H54 (cell line): ENCODE measurements at regions not wholly inside any gene's neighbourhood (a gene's known extent, or its start where the extent isn't known, plus 50 kb on each side); places are given as distances from the start of the nearest gene placed in this dataset.

Experiments used
- DNase-seq: peaks from one replicate; pipeline ENCODE4 v3.0.0; 2011; ENCODE audit warnings: low spot score, mixed read lengths; ENCODE audit not compliant: insufficient read length
- FAIRE-seq: peaks from 3 replicates; lab custom pipeline; 2011; peaks lifted over from hg19 to GRCh38; lab: Jason Lieb, UNC
- POLR2A ChIP-seq: IDR thresholded peaks from 2 replicates; pipeline ENCODE4 v1.6.1; 2011; ENCODE audit warnings: low read depth, mild to moderate bottlenecking, low read length

DNA sequence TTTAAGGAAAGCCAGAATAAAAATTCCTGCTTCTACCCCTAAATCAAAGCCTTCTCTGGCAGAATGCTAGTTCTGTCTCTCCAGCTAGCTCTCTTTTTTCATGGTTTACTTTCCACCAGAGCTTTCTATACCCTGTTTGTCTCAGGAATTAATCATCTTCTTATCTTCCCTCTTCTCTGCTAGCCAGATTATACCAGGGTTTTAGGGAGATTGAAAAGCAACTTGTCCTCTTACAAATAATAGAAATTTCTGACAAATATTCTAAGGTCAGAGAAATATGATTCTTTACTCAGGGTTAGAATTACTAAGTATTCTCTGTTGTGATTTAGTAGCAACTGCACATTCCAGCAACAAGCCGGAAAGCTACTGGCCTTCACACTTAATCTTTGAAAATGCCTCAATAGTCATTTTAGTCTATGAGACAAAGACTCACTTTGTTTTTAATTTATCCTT, 166.4 kb downstream of the TANC2 start:
- DNase-seq (no peak), FAIRE-seq (no peak)
- no peak for TF ChIP-seq POLR2A

DNA sequence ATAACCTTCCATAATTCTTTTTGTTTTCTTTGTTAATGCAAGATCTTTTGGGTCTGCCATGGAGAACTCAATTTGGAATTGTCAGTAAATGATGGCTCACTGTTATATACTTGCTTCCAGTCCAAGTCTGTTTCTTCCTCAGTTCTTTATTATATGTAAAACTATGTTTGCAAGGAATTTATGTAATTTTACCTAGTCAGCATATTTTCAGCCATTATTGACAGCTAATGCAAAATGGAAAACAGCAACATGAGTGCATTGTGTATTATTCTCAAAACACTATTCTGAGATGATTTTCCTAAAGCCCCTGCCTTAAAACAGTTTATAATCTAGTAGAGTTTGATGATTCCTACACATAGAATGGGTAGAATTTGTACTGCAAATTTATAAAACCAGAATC, 167.5 kb downstream of the TANC2 start:
- DNase-seq (no peak), FAIRE-seq (peak; percentile 52)
- TF ChIP-seq POLR2A = no peak

DNA sequence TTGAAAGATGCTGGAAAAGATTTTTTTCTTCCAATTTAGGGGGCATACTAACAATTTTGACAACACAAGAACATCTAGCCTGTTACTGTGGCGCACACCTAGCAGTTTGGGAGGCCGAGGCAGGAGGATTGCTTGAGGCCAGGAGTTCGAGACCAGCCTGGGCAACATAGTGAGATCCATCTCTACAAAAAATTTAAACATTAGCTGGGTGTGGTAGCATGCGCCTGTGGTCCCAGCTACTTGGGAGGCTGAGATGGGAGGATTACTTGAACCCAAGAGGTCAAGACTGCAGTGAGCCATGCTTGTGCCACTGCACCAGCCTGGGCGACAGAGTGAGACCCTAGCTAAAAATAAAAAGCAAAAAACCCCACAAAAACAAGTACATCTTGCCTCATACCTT, 168.8 kb downstream of the TANC2 start:
- no peak for DNase-seq
- FAIRE-seq = no peak
- no peak for TF ChIP-seq POLR2A

DNA sequence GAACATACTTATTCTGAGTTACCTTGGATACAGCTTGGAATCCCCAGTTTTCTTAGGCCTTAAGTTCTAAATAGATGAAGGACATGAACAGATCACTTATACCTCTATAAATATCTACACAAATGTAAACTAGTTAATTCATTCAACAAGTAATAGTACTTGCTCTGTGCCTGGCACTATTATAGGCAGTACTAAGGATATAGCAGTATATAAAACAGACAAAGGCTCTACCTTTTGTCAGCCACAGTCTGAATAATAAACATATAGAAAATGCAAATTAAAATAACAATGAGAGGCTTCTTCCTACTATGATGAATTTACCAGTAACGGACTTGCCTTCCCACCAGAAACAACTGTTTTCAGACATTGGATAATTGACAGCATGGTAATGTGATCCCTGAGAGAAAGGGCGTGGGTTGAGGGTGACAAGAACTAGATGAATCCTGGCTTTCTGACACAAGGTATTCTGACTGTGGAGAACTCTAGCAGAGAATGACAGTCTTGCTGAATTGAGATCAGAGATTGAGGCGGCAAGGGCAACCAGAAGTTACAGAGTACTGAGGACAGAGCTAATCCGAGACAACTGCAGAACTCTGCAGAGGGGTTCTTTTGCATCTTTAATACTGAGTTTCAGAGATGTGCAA, 170.5 kb downstream of the TANC2 start:
- DNase-seq = no peak
- TF ChIP-seq POLR2A = no peak
- peak; percentile 45 for FAIRE-seq

DNA sequence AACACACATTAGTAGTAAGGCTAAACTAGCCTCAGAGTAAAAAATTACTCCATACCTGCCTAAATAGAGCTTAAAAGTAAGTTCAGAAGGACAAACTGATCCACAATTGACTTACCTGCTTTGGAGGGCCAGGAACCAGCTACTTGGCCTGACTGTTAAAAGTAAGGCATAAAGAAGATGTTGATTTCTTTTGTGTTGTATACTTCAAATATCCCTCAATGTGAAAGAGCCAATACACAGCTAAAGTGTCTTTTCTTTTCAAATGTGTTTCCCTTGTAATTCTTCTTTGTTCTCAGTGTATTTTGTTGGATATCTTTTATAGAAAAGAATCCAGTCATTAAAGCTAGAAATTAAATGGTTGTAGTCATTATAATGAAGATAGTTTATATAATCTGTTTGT, 171.1 kb downstream of the TANC2 start:
- FAIRE-seq (peak; percentile 60), DNase-seq (no peak)
- TF ChIP-seq POLR2A = no peak

DNA sequence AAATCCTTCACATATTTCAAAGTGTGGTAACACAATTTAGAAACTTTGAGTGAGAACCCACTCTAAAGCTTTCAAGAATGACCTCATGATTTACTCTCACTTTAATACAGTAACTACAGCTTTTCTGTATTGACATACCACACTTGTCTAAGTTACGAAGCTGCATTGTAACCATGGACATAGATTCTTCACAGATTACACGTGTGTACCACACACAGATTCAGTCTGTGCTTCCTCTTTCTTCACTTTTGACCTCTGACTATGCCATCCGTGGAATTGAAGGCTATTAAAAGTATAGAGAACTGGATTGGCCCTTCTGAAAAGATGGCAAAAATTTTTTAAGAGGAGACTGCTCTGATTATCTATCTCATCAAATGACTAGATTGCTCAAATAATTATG, 172.7 kb downstream of the TANC2 start:
- no peak for TF ChIP-seq POLR2A
- no peak for DNase-seq
- peak; percentile 48 for FAIRE-seq

DNA sequence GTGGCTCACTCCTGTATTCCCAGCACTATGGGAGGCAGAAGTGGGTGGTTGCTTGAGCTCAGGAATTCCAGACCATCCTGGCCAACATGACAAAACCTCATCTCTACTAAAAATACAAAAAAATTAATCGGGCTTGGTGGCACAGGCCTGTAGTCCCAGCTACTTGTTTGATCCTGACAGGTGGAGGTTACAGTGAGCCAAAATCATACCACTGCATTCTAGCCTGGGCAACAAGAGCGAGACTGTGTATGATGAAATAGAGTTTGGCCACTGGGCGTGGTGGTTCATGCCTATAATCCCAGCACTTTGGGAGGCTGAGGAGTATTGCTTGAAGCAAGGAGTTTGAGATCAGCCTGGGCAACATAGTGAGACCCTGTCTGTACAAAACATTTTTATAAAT, 173.3 kb downstream of the TANC2 start:
- DNase-seq = no peak
- TF ChIP-seq POLR2A = no peak
- peak; percentile 45 for FAIRE-seq

DNA sequence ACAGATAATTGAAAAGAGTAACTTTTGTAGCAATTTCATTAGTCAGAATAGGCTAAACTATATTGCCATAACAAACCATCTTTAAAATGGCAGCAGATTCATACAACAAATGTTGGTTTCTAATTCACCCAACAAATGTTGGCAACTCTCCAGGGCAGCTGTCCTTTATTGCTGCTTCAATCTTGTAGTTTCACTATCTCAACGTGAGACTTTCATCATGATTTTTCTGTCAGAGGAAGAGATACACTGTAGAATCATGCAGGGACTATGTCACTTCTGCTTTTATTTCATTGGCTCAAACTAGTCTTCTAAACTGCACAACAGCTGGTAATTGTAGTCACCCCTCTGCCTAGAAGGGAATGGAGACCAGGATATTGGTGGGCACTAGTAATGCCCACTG, 174.2 kb downstream of the TANC2 start:
- DNase-seq = no peak
- TF ChIP-seq POLR2A = no peak
- FAIRE-seq = peak; percentile 96

DNA sequence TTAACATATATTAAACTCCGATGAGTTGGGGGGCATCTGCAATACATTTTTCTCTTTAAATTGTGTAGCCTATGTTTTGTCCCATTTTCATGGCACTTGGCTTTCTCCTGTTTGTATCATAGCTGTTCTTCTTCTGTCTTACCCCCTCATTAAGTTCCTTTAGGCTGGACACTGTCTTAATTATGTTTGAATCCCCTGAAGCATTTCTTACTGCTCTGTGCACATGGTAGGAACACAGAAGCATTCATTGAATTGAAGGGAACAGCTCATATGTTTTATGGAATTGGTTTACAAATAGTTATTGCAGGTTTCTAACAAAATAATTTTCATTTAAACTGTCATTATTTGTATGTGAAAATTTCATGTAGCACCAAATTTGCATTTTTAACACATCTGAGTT, 176.8 kb downstream of the TANC2 start:
- no peak for TF ChIP-seq POLR2A
- DNase-seq = no peak
- peak; percentile 88 for FAIRE-seq

DNA sequence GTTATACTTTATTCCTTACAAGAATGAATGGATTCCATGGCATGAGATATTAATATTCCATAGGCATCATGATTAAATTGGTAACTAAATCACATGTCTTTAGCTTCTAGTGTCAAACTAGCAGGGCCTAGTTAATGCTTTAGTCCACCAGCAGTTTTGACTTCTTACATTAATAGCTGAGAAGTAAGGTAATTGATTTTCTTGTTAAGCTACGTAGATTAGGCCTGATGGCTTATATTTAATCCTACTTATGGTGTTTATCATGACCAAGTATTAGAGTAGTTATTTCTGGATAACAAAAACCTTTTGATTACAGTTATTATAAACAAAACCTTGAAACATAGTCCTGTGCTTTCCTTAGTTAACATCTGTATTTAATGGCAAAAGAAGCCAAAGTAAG, 184.5 kb downstream of the TANC2 start:
- DNase-seq (no peak), FAIRE-seq (peak; percentile 53)
- no peak for TF ChIP-seq POLR2A

DNA sequence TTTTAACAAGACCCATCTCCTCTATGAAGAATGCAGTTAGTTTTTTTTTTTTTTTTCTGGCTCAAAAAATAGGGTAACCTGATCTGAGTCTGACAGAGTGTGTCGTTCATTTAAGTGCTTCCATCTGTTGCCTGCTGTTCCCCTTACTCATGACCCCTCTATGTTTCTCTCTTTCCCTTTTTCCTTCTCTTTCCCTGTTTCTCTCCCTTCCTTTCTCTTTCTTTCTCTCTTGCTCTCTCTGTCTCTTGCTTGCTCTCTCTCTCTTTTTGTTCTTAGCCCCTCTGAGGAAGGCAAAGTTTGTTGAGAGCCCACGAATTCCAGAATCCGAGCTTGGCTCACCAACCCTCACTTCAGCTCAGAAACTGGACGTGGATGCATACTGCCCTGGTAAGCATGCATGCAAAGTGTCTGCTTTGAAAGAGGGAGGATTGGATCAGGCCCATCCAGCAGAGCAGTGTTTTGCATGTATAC, 185.0 kb downstream of the TANC2 start:
- no peak for TF ChIP-seq POLR2A
- no peak for FAIRE-seq
- no peak for DNase-seq

DNA sequence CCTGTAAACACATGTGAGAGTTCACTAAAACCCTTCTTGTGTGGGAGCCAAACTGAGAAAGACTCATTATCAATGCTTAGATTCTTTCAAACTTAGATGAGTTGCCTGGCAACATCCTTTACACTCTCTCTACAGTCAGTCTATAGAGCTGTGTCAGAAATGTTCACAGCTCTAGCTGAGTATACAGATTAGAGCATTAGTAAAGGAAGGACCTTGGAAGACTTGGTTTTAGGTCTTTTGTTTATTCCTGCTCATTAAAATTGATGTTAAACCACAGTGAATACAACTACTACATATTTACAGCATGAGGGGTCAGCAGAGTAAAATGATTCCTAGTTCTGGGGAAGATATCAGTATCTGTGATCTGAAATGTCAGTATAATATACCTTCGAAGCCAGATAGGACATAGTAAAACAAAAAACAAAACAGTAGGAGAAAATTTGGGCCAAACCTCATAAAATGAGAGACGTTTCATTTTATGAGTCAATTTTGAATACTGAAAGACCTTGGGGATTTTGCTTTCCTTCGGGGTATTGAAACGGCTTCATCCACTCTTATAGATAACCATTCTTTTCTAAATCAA, 186.0 kb downstream of the TANC2 start:
- FAIRE-seq (peak; percentile 70), DNase-seq (no peak)
- TF ChIP-seq POLR2A = no peak

DNA sequence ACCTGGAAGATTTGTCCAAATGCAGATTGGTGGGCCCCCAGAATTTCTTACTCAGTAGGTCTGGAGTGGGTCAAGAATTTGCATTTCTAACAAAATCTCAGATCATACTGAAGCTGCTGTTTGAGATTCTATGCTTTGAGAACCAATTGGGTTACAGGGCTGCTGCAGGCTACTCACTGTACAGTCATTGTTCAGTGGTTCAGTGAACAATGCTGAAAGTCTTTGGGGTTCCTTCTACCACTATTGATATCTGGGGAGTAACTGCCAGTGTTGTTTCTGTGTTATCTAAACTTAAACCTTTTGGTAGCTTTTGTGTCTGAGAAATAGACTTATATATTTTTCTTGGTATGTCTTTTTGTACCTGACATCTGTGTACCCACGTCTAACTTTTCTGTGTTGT, 187.5 kb downstream of the TANC2 start:
- DNase-seq (no peak), FAIRE-seq (peak; percentile 6)
- TF ChIP-seq POLR2A = no peak

DNA sequence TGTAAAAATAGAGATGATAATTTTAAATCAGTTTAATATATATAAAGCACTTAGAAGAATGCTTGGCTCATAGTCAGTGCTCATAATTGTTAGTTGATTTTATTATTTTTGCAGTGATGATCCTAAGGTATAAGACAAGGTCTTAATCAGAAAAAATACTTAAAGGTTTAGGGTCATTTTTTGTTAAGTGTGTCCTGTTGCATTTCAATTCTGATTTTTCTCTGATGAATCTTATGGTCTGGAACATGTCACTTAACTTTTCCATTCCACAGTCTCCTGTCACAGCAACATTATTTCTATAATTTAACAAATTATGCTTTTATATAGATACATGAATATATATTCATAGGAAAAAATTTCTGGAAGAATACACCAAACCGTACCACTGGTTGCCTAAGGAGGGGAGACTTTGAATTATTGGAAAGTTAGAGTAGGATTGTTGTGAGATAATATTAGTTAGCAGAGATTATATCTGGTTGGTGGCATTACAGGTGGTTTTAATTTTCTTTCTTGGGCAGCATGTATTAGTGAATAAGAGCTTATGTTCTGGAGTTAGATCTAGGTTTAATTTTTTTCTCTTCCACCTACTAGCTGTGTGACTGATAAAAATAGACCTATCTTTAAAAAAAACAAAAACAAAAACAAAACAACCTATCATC, 188.7 kb downstream of the TANC2 start:
- no peak for FAIRE-seq
- TF ChIP-seq POLR2A = no peak

More for the DNA sequence above, 188.7 kb downstream of the TANC2 start:
- DNase-seq = no peak
